OCI-LY1 (cell line): ENCODE measurements at regions not wholly inside any gene's neighbourhood (a gene's known extent, or its start where the extent isn't known, plus 50 kb on each side); places are given as distances from the start of the nearest gene placed in this dataset.

ENCODE experiments used
- H2AFZ ChIP-seq: fragments of 200-600 bp; sonication (generic), shearing (Covaris generic); 2 replicates; pipeline ENCODE4 v1.6.0; 2014; ENCODE audit warnings: antibody characterized with exemption, mild to moderate bottlenecking, low read length
- H3F3A ChIP-seq: fragments of 200-600 bp; sonication (generic), shearing (Covaris generic); 2 replicates; pipeline ENCODE4 v1.6.0; 2014; ENCODE audit warnings: mild to moderate bottlenecking, antibody characterized with exemption, low read length, moderate library complexity; ENCODE audit not compliant: insufficient read depth
- H3K27ac ChIP-seq: fragments of 200-600 bp; sonication (generic); 2 replicates; pipeline ENCODE4 v1.5.1; 2014; ENCODE audit warnings: low read length, mixed run types, mild to moderate bottlenecking, low read depth; ENCODE audit not compliant: poor library complexity, severe bottlenecking
- H3K27me3 ChIP-seq: fragments of 200-600 bp; sonication (generic); 2 replicates; pipeline ENCODE4 v1.6.0; 2014; ENCODE audit warnings: antibody characterized with exemption, mild to moderate bottlenecking, low read length, moderate library complexity; ENCODE audit not compliant: insufficient read depth
- H3K36me3 ChIP-seq: fragments of 200-600 bp; sonication (generic); 2 replicates; pipeline ENCODE4 v1.6.1; 2014; ENCODE audit warnings: mild to moderate bottlenecking, antibody characterized with exemption, low read length, moderate library complexity, mixed read lengths; ENCODE audit not compliant: insufficient read depth
- H3K4me1 ChIP-seq: fragments of 200-600 bp; sonication (generic); 2 replicates; pipeline ENCODE4 v1.5.1; 2014; ENCODE audit warnings: mild to moderate bottlenecking, low read length, moderate library complexity; ENCODE audit not compliant: insufficient read depth, severe bottlenecking
- H3K4me2 ChIP-seq: fragments of 200-600 bp; sonication (generic), shearing (Covaris generic); 2 replicates; pipeline ENCODE4 v1.6.1; 2014; ENCODE audit warnings: low read length
- H3K4me3 ChIP-seq: fragments of 200-600 bp; sonication (generic); 2 replicates; pipeline ENCODE4 v1.5.1; 2014; ENCODE audit warnings: low read length, low read depth, mild to moderate bottlenecking, mixed read lengths; ENCODE audit not compliant: poor library complexity, severe bottlenecking
- H3K79me2 ChIP-seq: fragments of 200-600 bp; shearing (Covaris generic); 2 replicates; pipeline ENCODE4 v1.6.1; 2016; ENCODE audit warnings: mixed run types, low read length, mixed read lengths; ENCODE audit not compliant: insufficient read depth
- H3K9ac ChIP-seq: fragments of 200-600 bp; sonication (generic), shearing (Covaris generic); 2 replicates; pipeline ENCODE4 v1.6.1; 2014; ENCODE audit warnings: mild to moderate bottlenecking, low read length, mixed read lengths
- H3K9me2 ChIP-seq: fragments of 200-600 bp; sonication (generic), shearing (Covaris generic); 2 replicates; pipeline ENCODE4 v1.6.1; 2014; ENCODE audit warnings: low read depth, mild to moderate bottlenecking, low read length, mixed read lengths
- H3K9me3 ChIP-seq: fragments of 200-600 bp; shearing (Covaris generic); 2 replicates; pipeline ENCODE4 v1.6.1; 2014; ENCODE audit warnings: low read length, mixed read lengths
- H4K20me1 ChIP-seq: fragments of 200-600 bp; sonication (generic), shearing (Covaris generic); 2 replicates; pipeline ENCODE4 v1.6.0; 2016; ENCODE audit warnings: mild to moderate bottlenecking, low read length; ENCODE audit not compliant: insufficient read depth
- CTCF ChIP-seq: fragments of 200-600 bp; sonication (generic), shearing (Covaris generic); IDR thresholded peaks from 2 replicates; pipeline ENCODE4 v1.5.1; 2017; ENCODE audit warnings: mild to moderate bottlenecking, antibody characterized with exemption, low read length, moderate library complexity, mixed read lengths
- EZH2 ChIP-seq: fragments of 200-600 bp; sonication (generic), shearing (Covaris generic); IDR thresholded peaks from 2 replicates; pipeline ENCODE4 v1.8.0; 2017; ENCODE audit warnings: borderline replicate concordance, mixed run types, mild to moderate bottlenecking, antibody characterized with exemption, low read length, moderate library complexity, mixed read lengths

GRCh38 chr3:177527182-177527581, 329.9 kb upstream of the TBL1XR1 start:
- no peak overlapping the region for H3K4me3 ChIP-seq
- H3K9me3 ChIP-seq, result no peaks in the 10 kb centered on the region
- H4K20me1 ChIP-seq, result no peaks in the 10 kb centered on the region
- TF ChIP-seq CTCF (no peak), EZH2 (no peak)
- H3K4me1 ChIP-seq, result no peaks in the 10 kb centered on the region
- H3K27me3 ChIP-seq, result no peaks in the 10 kb centered on the region
- no peak overlapping the region for H3K9ac ChIP-seq
- H3K9me2 ChIP-seq, result no peaks in the 10 kb centered on the region
- no peaks in the 10 kb centered on the region for H3F3A ChIP-seq
- no peak overlapping the region for H3K4me2 ChIP-seq
- no peak overlapping the region for H3K27ac ChIP-seq
- no peaks in the 10 kb centered on the region for H3K36me3 ChIP-seq
- no peaks in the 10 kb centered on the region for H3K79me2 ChIP-seq
- H2AFZ ChIP-seq, result no peak overlapping the region

GRCh38 chr3:177528306-177529070, 331.2 kb upstream of the TBL1XR1 start:
- Histone ChIP-seq H3K4me2 (no peak overlapping the region), H3K27ac (no peak overlapping the region), H3K9me2 (no peaks in the 10 kb centered on the region), H3K9ac (no peak overlapping the region), H3K4me1 (no peaks in the 10 kb centered on the region), H3K9me3 (no peaks in the 10 kb centered on the region), H3K79me2 (no peaks in the 10 kb centered on the region), H2AFZ (no peak overlapping the region), H3F3A (no peaks in the 10 kb centered on the region), H3K4me3 (no peak overlapping the region), H4K20me1 (no peaks in the 10 kb centered on the region), H3K27me3 (no peaks in the 10 kb centered on the region), H3K36me3 (no peaks in the 10 kb centered on the region)
- TF ChIP-seq CTCF, result no peak
- TF ChIP-seq EZH2, result no peak

- Histone ChIP-seq H2AFZ (no peak overlapping the region), H3K27me3 (no peaks in the 10 kb centered on the region), H3K9me3 (no peaks in the 10 kb centered on the region), H4K20me1 (no peaks in the 10 kb centered on the region), H3K4me3 (no peak overlapping the region), H3K79me2 (no peaks in the 10 kb centered on the region), H3K4me1 (no peaks in the 10 kb centered on the region), H3K4me2 (no peak overlapping the region), H3K27ac (no peak overlapping the region), H3K36me3 (no peaks in the 10 kb centered on the region), H3F3A (no peaks in the 10 kb centered on the region), H3K9me2 (no peaks in the 10 kb centered on the region), H3K9ac (no peak overlapping the region)
- TF ChIP-seq EZH2 (no peak), CTCF (no peak)
These were observed 331.8 kb upstream of the TBL1XR1 start for GRCh38 chr3:177529071-177529550.
